Panc1 (cell line): ENCODE measurements at regions not wholly inside any gene's neighbourhood (a gene's known extent, or its start where the extent isn't known, plus 50 kb on each side); places are given as distances from the start of the nearest gene placed in this dataset.

Experiments used
- ATAC-seq: fragments of 200-7000 bp; cut with Tn5 transposase; 2 replicates; pipeline ENCODE4 v1.9.1; 2020; ENCODE audit warnings: mild to moderate bottlenecking, moderate library complexity
- BruUV-seq: library from RNA; stranded (reverse); fragments of 400-500 nt; replicated peaks from 2 replicates; lab custom pipeline; 2021; lab: Mats Ljungman, UMichigan
- CTCF ChIA-PET: fragments of 300-600 bp; sonication (Branson Sonifier 250); formaldehyde crosslinking; loops from one replicate; lab custom pipeline; 2022; ENCODE audit warnings: antibody characterized with exemption; lab: Charles Lee
- POLR2A ChIA-PET: fragments of 300-600 bp; sonication (Branson Sonifier 250); formaldehyde crosslinking; loops from one replicate; lab custom pipeline; 2022; ENCODE audit warnings: antibody characterized with exemption; lab: Charles Lee
- DNase-seq: peaks from one replicate; pipeline ENCODE4 v3.0.0-alpha.2; 2010; ENCODE audit warnings: low read depth, low spot score
- H3K27ac ChIP-seq: 2 replicates; pipeline ENCODE4 v1.5.1; 2011; ENCODE audit warnings: mild to moderate bottlenecking, low read length, inconsistent platforms
- H3K27me3 ChIP-seq: fragments of 200-500 bp; sonication (Bioruptor generic); 2 replicates; pipeline ENCODE4 v1.6.0; 2014; ENCODE audit warnings: low read length, inconsistent platforms; ENCODE audit not compliant: control insufficient read depth, insufficient read depth
- H3K36me3 ChIP-seq: fragments of 200-500 bp; sonication (Bioruptor generic); 2 replicates; pipeline ENCODE4 v1.5.1; 2014; ENCODE audit warnings: inconsistent platforms, mild to moderate bottlenecking, low read length, moderate library complexity; ENCODE audit not compliant: control insufficient read depth, insufficient read depth
- H3K4me1 ChIP-seq: 2 replicates; pipeline ENCODE4 v1.5.1; 2011; ENCODE audit warnings: inconsistent platforms, mild to moderate bottlenecking, low read length, moderate library complexity; ENCODE audit not compliant: control insufficient read depth, insufficient read depth
- H3K4me3 ChIP-seq, 2 experiments: 2 replicates each; pipeline ENCODE4 v1.5.1; 2011 to 2012; ENCODE audit warnings: low read depth in 2 of 2, low read length in 2 of 2, mild to moderate bottlenecking in 2 of 2, inconsistent platforms in 1 of 2, moderate library complexity in 1 of 2
- H3K9me3 ChIP-seq: fragments of 200-500 bp; sonication (Bioruptor generic); 2 replicates; pipeline ENCODE4 v1.5.1; 2014; ENCODE audit warnings: low read depth, mild to moderate bottlenecking, inconsistent platforms, low read length, moderate library complexity; ENCODE audit not compliant: control insufficient read depth, insufficient read depth
- CTCF ChIP-seq: fragments of 450-650 bp; IDR thresholded peaks from 2 replicates; pipeline ENCODE4 v1.5.1; 2017; ENCODE audit warnings: mild to moderate bottlenecking
- POLR2AphosphoS5 ChIP-seq: IDR thresholded peaks from 2 replicates; pipeline ENCODE4 v1.6.1; 2012; ENCODE audit warnings: mild to moderate bottlenecking, low read depth, low read length, moderate library complexity
- REST ChIP-seq, 2 experiments: IDR thresholded peaks; 2 replicates each; pipeline ENCODE4 v1.6.1; 2011 to 2012; ENCODE audit warnings: low read depth in 2 of 2, control low read depth in 1 of 2, low read length in 1 of 2, mild to moderate bottlenecking in 1 of 2, moderate library complexity in 1 of 2; ENCODE audit not compliant: insufficient read depth in 1 of 2
- SIN3A ChIP-seq: IDR thresholded peaks from 2 replicates; pipeline ENCODE4 v1.6.1; 2012; ENCODE audit warnings: low read depth, mild to moderate bottlenecking, low read length, moderate library complexity, borderline replicate concordance; ENCODE audit not compliant: insufficient read depth
- TCF7L2 ChIP-seq: IDR thresholded peaks from 2 replicates; pipeline ENCODE4 v1.6.1; 2011; ENCODE audit warnings: mild to moderate bottlenecking, low read depth, low read length, inconsistent platforms
- in situ Hi-C: cut with HindIII; loops from 2 replicates; pipeline ENCODE4 v1.10.0; 2016; ENCODE audit warnings: low sequenced_read_pairs, low pct_unique_long_range_greater_than_20kb
- intact Hi-C: fragments of 100-400 bp; cut with micrococcal nuclease; formaldehyde crosslinking; loops from one replicate; pipeline ENCODE4 v1.10.0; 2022; ENCODE audit not compliant: unreplicated experiment

- no peaks in the 10 kb centered on the region for H3K9me3 ChIP-seq
- in situ Hi-C loops (loop anchor here (25.0 kb wide), 1 partner anchor 98 kb away; no protein-coding TSS in a partner anchor), intact Hi-C loops (no loop called here)
- no TSS peak for BruUV-seq
- ATAC-seq (no peak), DNase-seq (no peak)
- peaks cover 5% of the 10 kb centered on the region; the same call in 1 of the 2 replicates for H3K4me1 ChIP-seq
- H3K27ac ChIP-seq = no peak overlapping the region
- no peaks in the 10 kb centered on the region for H3K36me3 ChIP-seq
- ChIA-PET CTCF (interaction anchor here (0.8 kb wide), 1 partner anchor 94 kb away, joined by 4 read pairs; no protein-coding TSS in a partner anchor), POLR2A (interaction anchor here (0.7 kb wide), 1 partner anchor 116 kb away, joined by 3 read pairs; no protein-coding TSS in a partner anchor)
- H3K4me3 ChIP-seq = no peak overlapping the region
- no peaks in the 10 kb centered on the region for H3K27me3 ChIP-seq
- TF ChIP-seq TCF7L2 (no peak), POLR2AphosphoS5 (no peak), SIN3A (no peak), CTCF (no peak), REST (IDR thresholded peaks at IDR 0.05; ENCODE audit: insufficient read depth in 1 of 2, low read depth in 2 of 2, low read length in 1 of 2) (no peak)
Observed at GRCh38 chr17:27239046-27239445, 54.9 kb upstream of the WSB1 start.

DNA sequence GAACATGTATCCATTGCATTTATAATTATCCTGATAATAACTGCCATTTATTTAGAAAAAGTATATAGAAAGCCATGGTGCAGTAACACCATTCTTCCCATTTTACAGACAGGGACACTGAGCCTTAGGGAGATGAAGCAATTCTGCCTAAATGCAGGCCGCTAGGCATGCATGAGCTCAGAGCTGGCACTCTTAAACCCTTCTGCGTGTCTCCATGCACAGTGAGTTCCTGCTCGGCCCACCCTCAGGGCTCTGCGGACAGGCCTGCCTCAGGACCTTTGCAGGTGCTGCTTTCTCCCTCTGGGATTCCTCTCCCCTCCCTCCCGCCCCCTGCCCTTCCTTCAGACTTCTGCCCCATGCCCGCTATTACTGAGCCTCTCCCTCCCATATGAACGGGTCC, 54.3 kb upstream of the WSB1 start:
- ChIA-PET POLR2A (no interaction called here), CTCF (interaction anchor here (0.8 kb wide), 1 partner anchor 93 kb away, joined by 4 read pairs; no protein-coding TSS in a partner anchor)
- no peak overlapping the region for H3K27ac ChIP-seq
- H3K9me3 ChIP-seq = no peaks in the 10 kb centered on the region
- peaks cover 5% of the 10 kb centered on the region; the same call in 1 of the 2 replicates for H3K4me1 ChIP-seq
- TF ChIP-seq TCF7L2 = no peak
- TF ChIP-seq REST (IDR thresholded peaks at IDR 0.05; ENCODE audit: insufficient read depth in 1 of 2, low read depth in 2 of 2, low read length in 1 of 2) = no peak
- no peak for TF ChIP-seq POLR2AphosphoS5
- TF ChIP-seq SIN3A = no peak
- TF ChIP-seq CTCF = no peak
- no peak for DNase-seq
- no peak for ATAC-seq
- in situ Hi-C loops (loop anchor here (25.0 kb wide), 1 partner anchor 98 kb away; no protein-coding TSS in a partner anchor), intact Hi-C loops (no loop called here)
- H3K27me3 ChIP-seq = no peaks in the 10 kb centered on the region
- no peaks in the 10 kb centered on the region for H3K36me3 ChIP-seq
- no peak overlapping the region for H3K4me3 ChIP-seq
- BruUV-seq = no TSS peak
